Ascending aorta (tissue), 2 donors: ENCODE measurements at regions not wholly inside any gene's neighbourhood (a gene's known extent, or its start where the extent isn't known, plus 50 kb on each side); places are given as distances from the start of the nearest gene placed in this dataset.

Experiments used
- DNase-seq, 2 donors: peaks; one replicate each; pipeline ENCODE4 v3.0.0-alpha.2; 2019; ENCODE audit warnings: low spot score in 2 of 2
- H3K27ac ChIP-seq, 2 donors: fragments of 200-600 bp; sonication (generic); one replicate each; pipeline ENCODE4 v1.5.1; 2016 to 2017; ENCODE audit warnings: mild to moderate bottlenecking in 1 of 2
- H3K27me3 ChIP-seq: fragments of 200-600 bp; sonication (generic); one replicate; pipeline ENCODE4 v1.5.1; 2017
- H3K36me3 ChIP-seq, 2 donors: fragments of 200-600 bp; sonication (generic); one replicate each; pipeline ENCODE4 v1.5.1; 2016
- H3K4me1 ChIP-seq, 2 donors: fragments of 200-600 bp; sonication (generic); one replicate each; pipeline ENCODE4 v1.5.1; 2016 to 2017; ENCODE audit warnings: mild to moderate bottlenecking in 1 of 2
- H3K4me3 ChIP-seq, 2 donors: fragments of 200-600 bp; sonication (generic); one replicate each; pipeline ENCODE4 v1.5.1; 2016 to 2017; ENCODE audit warnings: mild to moderate bottlenecking in 1 of 2
- H3K9me3 ChIP-seq, 2 donors: fragments of 200-600 bp; sonication (generic); one replicate each; pipeline ENCODE4 v1.5.1; 2016
- intact Hi-C: fragments of 100-400 bp; cut with DNase I; formaldehyde crosslinking; loops from one replicate; pipeline ENCODE4 v1.15.1; 2023
- TF ChIP-seq, protein P1 (sequence below), 3 experiments: fragments of 200-600 bp in 2 of 3; fragments of 450-650 bp in 1 of 3; sonication (generic) in 2 of 3; IDR thresholded peaks; one replicate each; pipeline ENCODE4 v1.5.1; 2016 to 2019; ENCODE audit warnings: antibody characterized with exemption in 3 of 3, mild to moderate bottlenecking in 1 of 3, moderate library complexity in 1 of 3

- H3K4me1 ChIP-seq = no peaks in the 10 kb centered on the region
- H3K36me3 ChIP-seq = no peaks in the 10 kb centered on the region
- no peaks in the 10 kb centered on the region for H3K27me3 ChIP-seq
- H3K4me3 ChIP-seq = no peak overlapping the region
- no peaks in the 10 kb centered on the region for H3K9me3 ChIP-seq
- intact Hi-C loops = no loop called here
- TF ChIP-seq, protein P1, sequence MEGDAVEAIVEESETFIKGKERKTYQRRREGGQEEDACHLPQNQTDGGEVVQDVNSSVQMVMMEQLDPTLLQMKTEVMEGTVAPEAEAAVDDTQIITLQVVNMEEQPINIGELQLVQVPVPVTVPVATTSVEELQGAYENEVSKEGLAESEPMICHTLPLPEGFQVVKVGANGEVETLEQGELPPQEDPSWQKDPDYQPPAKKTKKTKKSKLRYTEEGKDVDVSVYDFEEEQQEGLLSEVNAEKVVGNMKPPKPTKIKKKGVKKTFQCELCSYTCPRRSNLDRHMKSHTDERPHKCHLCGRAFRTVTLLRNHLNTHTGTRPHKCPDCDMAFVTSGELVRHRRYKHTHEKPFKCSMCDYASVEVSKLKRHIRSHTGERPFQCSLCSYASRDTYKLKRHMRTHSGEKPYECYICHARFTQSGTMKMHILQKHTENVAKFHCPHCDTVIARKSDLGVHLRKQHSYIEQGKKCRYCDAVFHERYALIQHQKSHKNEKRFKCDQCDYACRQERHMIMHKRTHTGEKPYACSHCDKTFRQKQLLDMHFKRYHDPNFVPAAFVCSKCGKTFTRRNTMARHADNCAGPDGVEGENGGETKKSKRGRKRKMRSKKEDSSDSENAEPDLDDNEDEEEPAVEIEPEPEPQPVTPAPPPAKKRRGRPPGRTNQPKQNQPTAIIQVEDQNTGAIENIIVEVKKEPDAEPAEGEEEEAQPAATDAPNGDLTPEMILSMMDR (IDR thresholded peaks at IDR 0.05) = no peak
- no peak overlapping the region for H3K27ac ChIP-seq
- DNase-seq = no peak
These were observed 110.0 kb upstream of the C14orf180 start for GRCh38 chr14:104469591-104469990.

GRCh38 chr14:104470588-104470987 is 109.0 kb upstream of the C14orf180 start:
- Histone ChIP-seq H3K27me3 (no peaks in the 10 kb centered on the region), H3K9me3 (no peaks in the 10 kb centered on the region)
- intact Hi-C loops = no loop called here

DNA sequence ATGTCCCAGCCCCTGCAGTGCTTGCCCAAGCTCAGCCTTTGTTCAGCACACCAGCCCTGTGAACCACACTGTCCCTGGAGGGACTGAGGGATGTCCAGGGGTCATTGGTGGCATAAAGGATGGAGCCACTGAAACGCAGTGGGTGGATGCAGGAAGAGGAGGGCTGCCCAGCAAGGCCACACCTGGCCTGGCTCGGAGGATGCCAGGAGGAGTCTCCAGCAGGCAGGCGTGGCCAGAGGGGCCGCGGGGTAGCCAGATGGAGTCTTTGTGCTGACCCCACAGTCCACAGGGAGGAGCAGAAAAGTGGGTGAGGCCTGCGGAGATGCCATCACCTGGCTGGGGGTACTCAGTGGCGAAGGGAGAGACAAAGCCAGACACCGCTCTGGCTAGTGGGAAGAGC is 108.5 kb upstream of the C14orf180 start:
- Histone ChIP-seq H3K9me3 (no peaks in the 10 kb centered on the region), H3K27me3 (no peaks in the 10 kb centered on the region), H3K27ac (no peak overlapping the region), H3K4me3 (no peak overlapping the region), H3K4me1 (no peaks in the 10 kb centered on the region), H3K36me3 (no peaks in the 10 kb centered on the region)
- intact Hi-C loops = no loop called here
- no peak for DNase-seq
- TF ChIP-seq, protein P1 (IDR thresholded peaks at IDR 0.05) = no peak

More at GRCh38 chr14:104470588-104470987, 109.0 kb upstream of the C14orf180 start:
- DNase-seq = no peak
- Histone ChIP-seq H3K36me3 (no peaks in the 10 kb centered on the region), H3K4me3 (no peak overlapping the region), H3K4me1 (no peaks in the 10 kb centered on the region), H3K27ac (no peak overlapping the region)
- TF ChIP-seq, protein P1 (IDR thresholded peaks at IDR 0.05) = no peak

- H3K4me3 ChIP-seq = no peak overlapping the region
- no peaks in the 10 kb centered on the region for H3K9me3 ChIP-seq
- TF ChIP-seq, protein P1 (IDR thresholded peaks at IDR 0.05) = no peak
- intact Hi-C loops = no loop called here
- no peaks in the 10 kb centered on the region for H3K4me1 ChIP-seq
- DNase-seq = no peak
- no peaks in the 10 kb centered on the region for H3K27me3 ChIP-seq
- no peaks in the 10 kb centered on the region for H3K36me3 ChIP-seq
- no peak overlapping the region for H3K27ac ChIP-seq
These were observed 107.5 kb upstream of the C14orf180 start for GRCh38 chr14:104472073-104472472.

GRCh38 chr14:104472536-104473243 is 106.9 kb upstream of the C14orf180 start:
- Histone ChIP-seq H3K27me3 (no peaks in the 10 kb centered on the region), H3K36me3 (no peaks in the 10 kb centered on the region), H3K27ac (no peak overlapping the region), H3K9me3 (no peaks in the 10 kb centered on the region), H3K4me1 (no peaks in the 10 kb centered on the region), H3K4me3 (no peak overlapping the region)
- no peak for DNase-seq
- intact Hi-C loops = no loop called here
- TF ChIP-seq, protein P1 (IDR thresholded peaks at IDR 0.05) = no peak

DNA sequence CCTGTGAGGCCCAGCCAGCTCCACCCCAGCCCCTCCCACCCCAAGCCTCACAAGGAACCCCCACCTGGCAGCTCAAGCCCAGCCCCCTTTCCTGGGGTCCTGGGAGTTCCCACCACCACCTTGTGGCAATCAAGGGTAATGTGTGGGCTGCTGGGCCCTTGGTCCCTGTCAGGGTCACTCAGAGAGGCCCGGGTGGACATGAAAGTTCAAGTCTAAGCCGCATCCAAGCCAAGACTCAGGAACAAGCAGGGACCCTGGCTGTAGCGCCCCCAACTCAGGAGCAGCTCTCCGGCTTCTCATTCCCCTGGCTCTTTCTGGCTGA is 106.4 kb upstream of the C14orf180 start:
- TF ChIP-seq, protein P1 (IDR thresholded peaks at IDR 0.05) = no peak

More for the DNA sequence above, 106.4 kb upstream of the C14orf180 start:
- H3K4me1 ChIP-seq = no peaks in the 10 kb centered on the region
- H3K36me3 ChIP-seq = no peaks in the 10 kb centered on the region
- H3K4me3 ChIP-seq = no peak overlapping the region
- intact Hi-C loops = no loop called here
- no peaks in the 10 kb centered on the region for H3K9me3 ChIP-seq
- H3K27ac ChIP-seq = no peak overlapping the region
- no peaks in the 10 kb centered on the region for H3K27me3 ChIP-seq
- no peak for DNase-seq
